ENCODE measurements at regions not wholly inside any gene's neighbourhood (a gene's known extent, or its start where the extent isn't known, plus 50 kb on each side); places are given as distances from the start of the nearest gene placed in this dataset.

DNA sequence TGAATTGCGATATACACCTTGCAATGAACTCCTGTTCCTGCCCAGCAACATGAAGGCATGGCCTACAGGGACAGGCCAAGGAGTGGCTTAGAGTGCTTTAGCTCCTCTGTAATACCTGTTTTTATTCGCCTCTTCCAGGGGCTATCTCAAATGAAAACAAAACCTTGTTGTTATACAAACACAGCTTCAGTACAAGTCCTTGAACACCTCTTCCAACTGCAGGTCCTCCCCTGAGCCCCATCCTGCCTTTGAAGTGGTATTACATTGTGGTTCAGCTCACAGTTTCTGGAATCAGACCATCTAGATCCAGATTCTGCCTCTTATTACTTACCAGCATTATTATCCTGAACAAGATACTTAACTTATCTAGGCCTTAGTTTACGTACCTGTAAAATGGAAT lies 83.0 kb upstream of the HNRNPA3 start:
- no peak for DNase-seq (ENCODE audit: low read depth)

DNA sequence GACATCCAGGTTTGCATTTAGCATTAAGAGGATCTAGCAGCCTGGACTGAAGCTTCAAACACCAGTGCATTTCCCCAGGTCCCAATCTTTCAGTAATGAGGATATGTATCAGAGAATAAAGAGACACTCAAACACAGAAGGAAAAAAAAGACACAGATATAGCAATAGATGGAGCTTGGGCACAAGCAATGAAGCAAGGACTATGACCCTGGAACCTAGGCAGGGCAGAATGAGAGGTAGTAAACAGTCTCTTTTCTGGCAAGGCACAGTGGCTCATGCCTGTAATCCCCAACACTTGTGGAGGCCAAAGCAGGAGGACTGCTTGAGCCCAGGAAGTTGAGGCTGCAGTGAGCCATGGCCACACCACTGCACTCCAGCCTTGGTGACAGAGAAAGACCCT lies 80.7 kb upstream of the HNRNPA3 start:
- no peak for DNase-seq (ENCODE audit: low read depth)

DNA sequence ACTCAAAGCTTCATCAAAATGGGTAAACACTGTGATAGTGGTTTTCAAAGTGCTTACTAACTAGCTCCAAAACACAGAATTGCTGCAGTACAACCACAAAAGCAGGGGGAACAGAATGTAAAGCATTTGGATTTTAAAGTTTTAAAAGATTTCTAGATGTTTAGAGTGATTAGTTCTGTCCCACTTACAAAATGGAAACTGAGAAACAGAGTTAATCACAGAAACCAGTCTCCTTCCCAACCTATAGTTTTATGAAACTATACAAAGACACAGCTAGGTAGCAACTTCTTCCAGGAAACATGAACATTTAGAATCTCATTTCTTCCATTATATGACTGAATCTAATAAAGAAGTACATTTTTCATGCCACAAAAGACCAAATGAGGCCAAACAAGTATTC lies 73.8 kb upstream of the HNRNPA3 start:
- no peak for DNase-seq (ENCODE audit: low read depth)

DNA sequence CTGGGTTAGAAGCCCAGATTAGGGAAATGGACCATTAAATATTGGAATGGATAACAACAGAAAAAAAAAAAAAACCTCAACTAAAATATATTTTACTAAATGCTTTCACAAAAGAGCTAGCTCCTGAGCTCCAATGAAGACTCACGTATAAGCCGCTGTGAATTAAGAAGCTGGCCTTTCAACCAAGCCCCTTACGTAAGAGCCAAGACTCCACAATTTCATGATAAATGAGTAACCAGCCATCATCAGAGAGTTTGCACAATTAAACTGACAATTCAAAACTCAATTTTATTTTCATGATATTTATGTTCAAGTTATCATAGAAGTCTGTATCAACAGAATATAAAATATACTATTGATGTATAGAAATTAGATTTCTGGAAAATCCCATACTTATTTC lies 70.7 kb upstream of the HNRNPA3 start:
- DNase-seq (ENCODE audit: low read depth), result no peak

DNA sequence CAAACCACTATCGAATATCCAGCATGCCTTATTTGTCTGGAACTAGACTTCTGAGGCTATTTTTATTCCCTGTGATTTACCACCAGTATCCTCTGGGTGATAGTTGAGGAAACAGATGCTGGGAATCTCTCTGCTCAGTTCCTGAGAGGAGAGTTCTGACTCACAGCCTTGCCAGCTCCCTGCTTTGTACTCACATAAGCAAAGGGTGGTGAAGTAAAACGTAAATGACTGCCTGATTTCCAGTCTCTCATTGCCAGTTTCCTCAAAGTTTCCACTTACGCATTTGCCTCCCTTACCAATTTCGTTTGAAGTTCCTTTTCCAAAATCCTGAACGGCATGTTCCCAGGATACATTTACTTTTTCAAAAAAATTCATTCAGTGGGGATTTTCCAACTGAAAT lies 69.2 kb upstream of the HNRNPA3 start:
- DNase-seq (ENCODE audit: low read depth), result peak; percentile 58

DNA sequence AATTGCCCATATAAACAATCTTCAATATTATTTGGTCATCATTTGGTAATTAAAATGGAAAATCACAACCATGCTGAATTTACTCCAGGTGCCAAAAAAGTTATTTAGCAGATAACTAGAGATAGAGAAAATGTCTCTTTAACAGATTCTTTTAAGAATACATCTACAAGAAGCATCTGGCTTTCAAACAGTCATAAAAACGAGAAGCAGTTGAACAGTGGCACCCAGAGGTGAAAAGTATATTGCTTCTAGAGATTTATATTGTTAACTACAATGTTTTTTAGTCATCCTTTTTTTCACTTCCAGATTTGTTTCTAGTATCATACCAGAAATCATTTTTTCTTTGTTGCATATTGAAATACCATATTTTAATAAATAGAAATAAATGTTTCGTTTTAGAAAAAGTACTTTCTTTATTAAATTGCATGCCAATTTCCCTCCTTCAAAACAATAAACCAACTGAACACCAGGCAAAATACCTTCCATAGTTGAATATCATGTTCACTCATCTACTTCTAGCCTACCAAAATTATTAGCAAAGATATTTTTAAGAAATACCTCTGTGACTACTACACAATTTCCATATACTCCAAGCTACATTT lies 65.4 kb upstream of the HNRNPA3 start:
- peak; percentile 62 for DNase-seq (ENCODE audit: low read depth)

DNA sequence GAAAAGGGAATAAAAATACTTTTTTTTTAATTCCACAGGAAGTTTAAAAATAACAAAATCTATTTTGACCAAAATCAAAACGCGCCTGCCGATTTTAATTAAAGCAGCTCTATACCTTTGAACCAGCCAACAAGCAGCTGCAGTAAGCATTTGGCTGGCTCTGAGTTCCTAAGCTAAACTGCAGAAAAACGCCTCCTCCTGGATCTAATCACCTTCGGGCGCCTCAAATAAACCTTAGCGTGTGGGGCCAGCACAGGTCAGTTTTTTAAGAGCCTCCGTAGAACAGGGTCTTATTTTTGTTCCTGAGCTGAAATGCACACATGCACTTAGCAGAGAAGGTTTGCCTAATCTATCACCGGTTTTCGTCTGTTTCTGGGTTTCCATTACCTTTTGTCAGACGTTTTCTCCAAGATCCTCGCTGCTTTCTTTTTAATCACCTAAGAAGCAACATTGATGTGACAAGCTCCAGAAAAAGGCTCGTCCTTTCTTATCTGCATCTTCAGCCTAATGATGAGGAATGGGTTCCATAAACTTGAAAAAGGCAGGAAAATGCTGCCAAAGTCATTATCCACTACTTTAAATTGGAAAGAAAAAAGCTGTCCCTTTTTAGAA lies 64.7 kb upstream of the HNRNPA3 start:
- no peak for DNase-seq (ENCODE audit: low read depth)

DNA sequence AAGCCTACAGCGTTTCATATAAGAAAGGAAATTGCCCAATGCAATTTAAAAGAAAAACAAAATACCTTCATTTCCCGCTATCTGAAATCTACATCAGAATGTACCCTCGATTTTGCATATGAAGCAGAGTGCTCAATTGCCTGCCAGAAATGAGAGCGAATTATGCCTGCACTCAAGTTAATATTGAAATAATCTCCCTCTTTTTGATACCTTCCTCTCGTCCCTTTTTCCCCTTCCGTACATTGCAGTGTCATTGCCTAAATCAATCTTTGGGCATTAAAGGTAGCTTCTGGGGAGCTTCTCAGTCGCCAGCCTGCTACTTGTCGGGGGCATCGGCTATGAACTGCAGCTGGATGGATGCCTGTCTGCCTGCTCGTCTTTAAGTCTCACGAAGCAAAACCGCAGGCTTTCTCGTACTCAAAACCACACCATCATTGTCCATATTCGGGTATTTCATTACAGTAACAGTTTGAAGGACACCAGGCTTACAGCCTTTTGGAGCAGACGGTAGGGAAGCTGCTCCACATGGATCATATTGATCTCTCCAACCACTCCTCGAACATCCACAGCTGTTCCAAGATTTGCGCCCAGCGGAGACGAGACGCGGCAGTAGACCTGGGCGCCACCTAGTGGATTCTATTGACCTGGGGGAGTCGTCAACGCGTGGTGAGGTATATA lies 64.0 kb upstream of the HNRNPA3 start:
- DNase-seq (ENCODE audit: low read depth), result peak; percentile 67

DNA sequence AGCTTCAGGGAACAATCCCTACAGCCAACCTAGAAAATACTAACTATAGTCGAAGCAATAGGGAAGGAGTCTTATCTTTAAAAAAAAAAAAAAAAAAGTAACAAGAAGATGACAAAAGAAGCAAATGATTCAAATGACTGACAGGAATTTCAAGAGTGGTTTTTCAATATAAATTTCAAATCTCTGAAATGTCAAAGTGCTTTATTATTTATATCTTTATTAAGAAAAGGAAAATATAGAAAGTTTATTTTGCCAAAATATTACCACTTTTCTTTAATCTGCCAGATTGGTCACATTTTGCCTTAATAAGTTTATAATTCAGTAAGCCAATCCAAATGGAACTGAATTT lies 63.5 kb upstream of the HNRNPA3 start:
- DNase-seq (ENCODE audit: low read depth), result no peak

DNA sequence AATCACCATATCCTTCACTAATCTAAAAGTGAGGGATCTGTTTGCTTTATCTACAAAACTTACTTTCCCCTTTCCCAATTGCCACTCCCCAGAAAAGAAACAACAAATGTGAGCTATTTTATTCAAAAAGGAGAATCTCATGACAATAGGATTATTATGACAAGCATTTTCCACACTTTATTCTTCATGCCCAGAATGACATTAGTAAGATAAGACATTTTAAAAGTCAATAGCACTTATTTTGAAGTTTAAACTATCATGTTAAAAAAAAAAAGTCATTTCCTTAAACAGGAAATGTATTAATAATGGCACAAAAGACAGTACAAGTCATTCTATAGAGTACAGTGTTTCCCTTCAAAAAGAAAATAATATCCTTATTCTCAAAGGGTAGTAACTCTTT lies 58.8 kb upstream of the HNRNPA3 start:
- DNase-seq (ENCODE audit: low read depth), result no peak

DNA sequence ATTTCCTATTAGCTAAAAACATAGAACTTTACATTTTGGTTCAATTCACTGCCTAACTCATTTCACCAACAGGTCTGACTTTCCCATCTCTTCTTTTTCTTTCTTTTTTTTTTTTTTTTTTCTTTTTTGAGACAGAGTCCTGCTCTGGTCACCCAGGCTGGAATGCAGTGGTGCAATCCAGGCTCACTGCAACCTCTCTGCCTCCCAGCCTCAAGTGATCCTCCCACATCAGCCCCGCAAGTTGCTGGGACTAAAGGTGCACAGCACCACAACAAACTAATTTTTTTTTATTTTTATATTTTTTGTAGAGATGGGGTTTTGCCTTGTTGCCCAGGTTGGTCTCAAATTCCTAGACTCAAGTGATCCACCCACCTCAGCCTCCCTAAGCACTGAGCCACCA lies 57.8 kb upstream of the HNRNPA3 start:
- DNase-seq (ENCODE audit: low read depth), result no peak

DNA sequence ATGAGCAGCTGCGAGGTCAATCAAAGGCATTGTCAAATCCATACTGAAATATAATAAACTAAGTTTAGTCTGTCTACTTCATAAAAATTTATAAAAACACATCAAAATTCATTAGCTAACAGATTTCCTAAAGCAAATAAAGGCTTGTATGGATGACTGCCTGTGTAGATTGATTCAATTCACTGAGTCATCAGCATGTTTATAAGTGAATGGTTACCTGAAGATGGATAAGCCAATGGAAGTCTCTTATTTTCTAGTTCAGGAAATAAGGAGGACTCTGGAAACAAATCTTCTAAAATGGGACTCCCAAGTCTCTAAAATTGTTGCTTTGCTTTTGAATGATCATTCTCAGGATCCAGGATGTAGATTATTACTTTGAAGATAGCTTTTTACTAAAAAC lies 57.0 kb upstream of the HNRNPA3 start:
- DNase-seq (ENCODE audit: low read depth), result no peak

DNA sequence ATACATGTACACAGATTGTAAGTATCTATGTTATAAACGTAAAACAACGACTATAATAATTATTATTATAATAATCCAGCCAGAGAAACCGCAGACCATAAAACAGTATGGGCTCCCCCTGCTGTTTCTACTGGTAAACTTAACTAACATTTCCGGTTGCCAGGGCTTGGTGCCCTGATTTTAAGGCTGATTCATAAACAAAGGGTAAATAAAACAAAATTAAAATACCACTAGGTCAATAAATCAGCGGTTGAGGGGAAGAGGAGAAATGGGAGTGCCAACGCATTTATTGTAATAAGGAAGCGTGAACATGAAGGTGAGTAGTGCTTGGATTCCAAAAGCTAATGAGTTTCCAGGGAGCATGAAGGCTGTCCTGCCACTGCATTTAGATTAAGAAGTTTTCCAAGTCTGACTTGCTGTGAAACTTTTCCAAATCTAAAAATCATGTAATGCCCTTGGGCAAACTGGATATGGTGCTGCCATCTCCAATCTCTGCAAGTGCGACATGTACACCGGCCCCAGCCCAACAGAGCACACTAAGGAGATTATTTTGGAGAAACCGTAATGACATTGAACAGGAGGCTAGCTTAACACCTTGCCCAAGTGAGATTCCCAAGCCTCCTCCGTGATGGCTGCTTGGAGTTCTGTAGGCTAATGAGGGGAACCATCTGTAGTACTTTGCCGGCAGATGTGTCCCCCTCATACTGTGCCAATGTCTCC lies 50.7 kb upstream of the HNRNPA3 start:
- peak; percentile 49 for DNase-seq (ENCODE audit: low read depth)

Measured in iris pigment epithelial cell (primary cell).